ENCODE measurements at regions not wholly inside any gene's neighbourhood (a gene's known extent, or its start where the extent isn't known, plus 50 kb on each side); places are given as distances from the start of the nearest gene placed in this dataset.

GRCh38 chr14:85817430-85817829, 287.5 kb downstream of the FLRT2 start:
- H3K27me3 ChIP-seq (ENCODE audit: control insufficient read depth in 1 of 2, insufficient read depth in 2 of 2, low read length in 2 of 2) = no peaks in the 10 kb centered on the region
- CTCF ChIA-PET (ENCODE audit: low intra/inter-chr PET ratio, low total read pairs) = no interaction called here

More at GRCh38 chr14:85817430-85817829, 287.5 kb downstream of the FLRT2 start:
- TF ChIP-seq NRL (CRISPR knock-in tag; IDR thresholded peaks at IDR 0.05; ENCODE audit: borderline replicate concordance) (no peak), ATM (IDR thresholded peaks at IDR 0.05; ENCODE audit: borderline replicate concordance) (no peak), CHD4 (IDR thresholded peaks at IDR 0.05; ENCODE audit: borderline replicate concordance, low read length) (no peak), ZBTB14 (CRISPR knock-in tag; IDR thresholded peaks at IDR 0.05) (no peak), MATR3 (CRISPR knock-in tag; IDR thresholded peaks at IDR 0.05) (no peak), ZNF367 (CRISPR knock-in tag; IDR thresholded peaks at IDR 0.05; ENCODE audit: borderline replicate concordance) (no peak), GMEB1 (CRISPR knock-in tag; IDR thresholded peaks at IDR 0.05; ENCODE audit: borderline replicate concordance) (no peak), ZBTB20 (CRISPR knock-in tag; IDR thresholded peaks at IDR 0.05; ENCODE audit: borderline replicate concordance, low read depth) (no peak), AGO2 (optimal IDR thresholded peaks at IDR 0.05; ENCODE audit: low read depth, low read length) (no peak), NFE2 (CRISPR knock-in tag; IDR thresholded peaks at IDR 0.05) (no peak), HCFC1 (IDR thresholded peaks at IDR 0.05; ENCODE audit: low read depth, low read length) (no peak), ZNF775 (CRISPR knock-in tag; IDR thresholded peaks at IDR 0.05; ENCODE audit: borderline replicate concordance) (no peak), NBN (conservative IDR thresholded peaks at IDR 0.05) (no peak), ZNF598 (CRISPR knock-in tag; IDR thresholded peaks at IDR 0.05; ENCODE audit: borderline replicate concordance) (no peak), ZNF343 (CRISPR knock-in tag; IDR thresholded peaks at IDR 0.05) (no peak), TFE3 (CRISPR knock-in tag; IDR thresholded peaks at IDR 0.05) (no peak), ZNF543 (CRISPR knock-in tag; IDR thresholded peaks at IDR 0.05) (no peak), ZNF761 (CRISPR knock-in tag; conservative IDR thresholded peaks at IDR 0.05) (no peak), TBP (CRISPR knock-in tag; IDR thresholded peaks at IDR 0.05) (no peak)
- Histone ChIP-seq H3K4me3 (replicated peaks in 1 of 3; ENCODE audit: insufficient read depth in 1 of 3, low read depth in 2 of 3, low read length in 3 of 3) (no peak overlapping the region), H3K4me1 (ENCODE audit: insufficient read depth, low read length) (no peaks in the 10 kb centered on the region), H3K36me3 (replicated peaks in 1 of 2; ENCODE audit: control insufficient read depth in 1 of 2, insufficient read depth in 2 of 2, low read length in 2 of 2) (no peaks in the 10 kb centered on the region), H3K9ac (ENCODE audit: insufficient read depth, low read depth, low read length) (no peak overlapping the region), H3K9me3 (ENCODE audit: low read length) (peaks cover 67% of the 10 kb centered on the region), H4K20me1 (ENCODE audit: insufficient read depth, low read length) (no peaks in the 10 kb centered on the region), H2AFZ (ENCODE audit: low read length) (no peak overlapping the region), H3K27ac (ENCODE audit: extremely low read length, insufficient read depth, low read length) (no peak overlapping the region), H3K79me2 (ENCODE audit: insufficient read depth, low read length) (no peaks in the 10 kb centered on the region), H3K4me2 (ENCODE audit: low read depth, low read length) (no peak overlapping the region)
- intact Hi-C loops (cut with micrococcal nuclease; ENCODE audit: unreplicated experiment) = no loop called here
- POLR2A ChIA-PET = no interaction called here
- DNase-seq (ENCODE audit: low spot score) = no peak
- FAIRE-seq = no peak
- ATAC-seq = no peak
- in situ Hi-C loops (cut with HindIII; ENCODE audit: extremely low pct_ligation_motif_present, low pct_unique_long_range_greater_than_20kb) = no loop called here
- 5% methylated on average over 1 of the region's 1 CpG for WGBS (ENCODE audit: low lambda C conversion rate)
- no TSS peak for BruUV-seq (replicated peaks)
